NT2/D1 (cell line): ENCODE measurements at regions not wholly inside any gene's neighbourhood (a gene's known extent, or its start where the extent isn't known, plus 50 kb on each side); places are given as distances from the start of the nearest gene placed in this dataset.

Experiments
- SUZ12 ChIP-seq: IDR thresholded peaks from 2 replicates; pipeline ENCODE4 v1.6.1; 2011; ENCODE audit not compliant: insufficient read length, insufficient read depth; ENCODE audit errors: extremely low read depth
- YY1 ChIP-seq: IDR thresholded peaks from 2 replicates; pipeline ENCODE4 v1.6.1; 2011; ENCODE audit not compliant: insufficient read length, insufficient read depth

DNA sequence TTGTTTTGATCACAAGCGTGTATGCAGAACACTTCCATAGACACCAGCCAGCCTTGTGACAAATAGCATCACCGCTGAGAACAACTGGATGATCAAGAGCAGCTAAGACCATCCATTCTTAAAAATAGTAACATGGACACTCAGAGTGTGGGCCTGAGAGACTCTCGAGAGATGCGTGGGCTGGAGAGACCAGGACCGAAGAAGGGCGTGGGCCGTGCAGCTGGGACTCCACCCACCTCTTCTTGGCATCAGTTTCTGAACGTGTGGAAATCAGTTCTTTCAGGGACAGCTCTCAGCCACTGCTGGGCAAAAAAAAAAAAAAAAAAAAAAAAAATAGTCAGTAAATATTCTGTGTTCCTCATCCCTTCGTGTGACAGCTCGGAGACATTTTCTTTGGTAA, 314.5 kb upstream of the CDH4 start:
- TF ChIP-seq SUZ12 (no peak), YY1 (no peak)
